Mesothelial cell of epicardium (in vitro differentiated cells): ENCODE measurements at regions not wholly inside any gene's neighbourhood (a gene's known extent, or its start where the extent isn't known, plus 50 kb on each side); places are given as distances from the start of the nearest gene placed in this dataset.

Source experiments
- DNase-seq, 2 experiments: peaks; one replicate each; pipeline ENCODE4 v3.0.0; 2021; ENCODE audit warnings: low spot score in 2 of 2; ENCODE audit not compliant: unreplicated experiment in 2 of 2
- H3K27ac Mint-ChIP-seq: 2 replicates; pipeline ENCODE4 v1.8.0; 2021; ENCODE audit warnings: mixed read lengths
- H3K27me3 Mint-ChIP-seq: 2 replicates; pipeline ENCODE4 v1.8.0; 2021; ENCODE audit warnings: low read depth, mixed read lengths
- H3K36me3 Mint-ChIP-seq: 2 replicates; pipeline ENCODE4 v1.8.0; 2021; ENCODE audit warnings: mixed read lengths
- H3K4me1 Mint-ChIP-seq: 2 replicates; pipeline ENCODE4 v1.8.0; 2021; ENCODE audit warnings: mixed read lengths
- H3K4me3 Mint-ChIP-seq: 2 replicates; pipeline ENCODE4 v1.8.0; 2021; ENCODE audit warnings: mild to moderate bottlenecking, moderate library complexity, mixed read lengths
- H3K9me3 Mint-ChIP-seq: 2 replicates; pipeline ENCODE4 v1.8.0; 2021; ENCODE audit warnings: mixed read lengths
- CTCF ChIP-seq: fragments of 200-600 bp; sonication (generic); IDR thresholded peaks from one replicate; pipeline ENCODE4 v1.5.0; 2021; ENCODE audit warnings: antibody characterized with exemption; ENCODE audit not compliant: unreplicated experiment

- Mint-ChIP-seq H3K9me3 (no peaks in the 10 kb centered on the region), H3K4me3 (no peak overlapping the region), H3K27me3 (no peaks in the 10 kb centered on the region)
Measured at GRCh38 chr9:108547411-108548135, 308.2 kb downstream of the ACTL7B start.

DNA sequence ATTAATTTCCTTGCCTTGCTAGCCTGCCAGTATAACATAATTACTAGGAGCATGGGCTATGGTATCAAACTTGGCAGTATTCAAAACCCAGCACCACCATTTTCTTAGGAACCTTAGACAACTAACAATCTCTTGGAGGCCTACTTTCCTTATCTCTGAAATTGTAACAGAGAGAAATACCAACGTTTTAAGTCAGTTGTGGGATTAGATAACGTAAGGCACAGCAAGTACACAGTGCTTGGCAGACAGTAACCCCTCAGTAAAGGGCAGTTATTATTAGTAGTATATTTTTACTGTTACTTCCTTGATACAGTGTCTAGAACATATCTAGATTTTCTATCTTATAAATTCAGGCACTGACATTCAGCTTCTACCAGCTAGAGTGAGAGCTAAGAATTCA, 309.6 kb downstream of the ACTL7B start:
- Mint-ChIP-seq H3K36me3 (no peaks in the 10 kb centered on the region), H3K4me3 (no peak overlapping the region), H3K27me3 (no peaks in the 10 kb centered on the region), H3K27ac (no peak overlapping the region), H3K4me1 (peaks cover 4% of the 10 kb centered on the region), H3K9me3 (no peaks in the 10 kb centered on the region)
- no peak for TF ChIP-seq CTCF
- DNase-seq: no peak

More at GRCh38 chr9:108547411-108548135, 308.2 kb downstream of the ACTL7B start:
- no peak overlapping the region for H3K27ac Mint-ChIP-seq
- H3K4me1 Mint-ChIP-seq: peaks cover 10% of the 10 kb centered on the region
- no peak for TF ChIP-seq CTCF
- no peaks in the 10 kb centered on the region for H3K36me3 Mint-ChIP-seq
- no peak for DNase-seq

GRCh38 chr9:108545436-108545835, 310.4 kb downstream of the ACTL7B start:
- Mint-ChIP-seq H3K4me3 (no peak overlapping the region), H3K27ac (no peak overlapping the region), H3K9me3 (no peaks in the 10 kb centered on the region), H3K4me1 (no peaks in the 10 kb centered on the region), H3K36me3 (no peaks in the 10 kb centered on the region), H3K27me3 (no peaks in the 10 kb centered on the region)
- no peak for DNase-seq
- TF ChIP-seq CTCF: no peak

- Mint-ChIP-seq H3K27ac (no peak overlapping the region), H3K36me3 (no peaks in the 10 kb centered on the region), H3K9me3 (peaks cover under 1% of the 10 kb centered on the region), H3K4me3 (no peak overlapping the region), H3K27me3 (no peaks in the 10 kb centered on the region), H3K4me1 (no peaks in the 10 kb centered on the region)
- no peak for DNase-seq
- TF ChIP-seq CTCF: no peak
Measured at GRCh38 chr9:108544866-108545265, 310.9 kb downstream of the ACTL7B start.

- Mint-ChIP-seq H3K4me1 (no peaks in the 10 kb centered on the region), H3K36me3 (no peaks in the 10 kb centered on the region), H3K27ac (no peak overlapping the region), H3K4me3 (no peak overlapping the region), H3K9me3 (peaks cover 8% of the 10 kb centered on the region), H3K27me3 (no peaks in the 10 kb centered on the region)
- DNase-seq: no peak
- no peak for TF ChIP-seq CTCF
Measured at GRCh38 chr9:108543251-108543778, 312.5 kb downstream of the ACTL7B start.
